HG03175 (cell line): ENCODE measurements at regions not wholly inside any gene's neighbourhood (a gene's known extent, or its start where the extent isn't known, plus 50 kb on each side); places are given as distances from the start of the nearest gene placed in this dataset.
"Not testable (repeated sequence)": the region's sequence is repeated elsewhere in the genome, so short reads cannot be mapped to it uniquely, and the experiment has no call there.

Experiments used
- ATAC-seq: cut with Tn5 transposase; IDR thresholded peaks from one replicate; pipeline ENCODE4 v1.9.1; 2021; ENCODE audit warnings: mild to moderate bottlenecking, moderate library complexity; ENCODE audit not compliant: unreplicated experiment

DNA sequence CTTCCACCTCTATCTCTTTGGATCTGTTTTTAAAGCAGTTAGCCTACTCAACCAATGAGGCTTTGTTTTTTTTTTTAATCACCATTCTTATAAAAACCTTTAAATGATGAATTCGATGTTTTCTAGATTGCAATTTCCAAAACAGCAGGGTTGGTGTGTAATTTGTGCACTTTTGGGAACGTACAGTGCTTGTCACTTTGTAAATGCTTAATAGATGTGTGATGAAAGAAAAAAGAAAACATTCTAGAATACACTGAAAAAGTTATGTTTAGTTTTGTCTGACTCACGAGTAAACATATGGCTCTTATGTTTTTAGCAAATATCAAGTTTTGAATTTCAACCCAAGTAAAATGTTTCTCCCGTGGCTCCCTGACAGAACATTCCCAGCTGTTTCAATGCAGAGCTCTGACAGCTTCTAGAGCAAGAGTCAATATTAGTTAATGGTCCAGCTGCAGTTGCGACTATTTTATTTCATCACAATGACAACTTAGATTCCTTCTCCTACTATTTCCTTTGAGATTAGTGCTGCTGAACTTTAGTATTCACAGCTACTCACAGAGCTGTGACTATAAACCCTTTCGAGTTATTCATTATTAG lies 362.5 kb upstream of the ADAMTS5 start:
- no peak for ATAC-seq

- no peak for ATAC-seq
These were observed 359.4 kb upstream of the ADAMTS5 start for GRCh38 chr21:27326301-27326700.

DNA sequence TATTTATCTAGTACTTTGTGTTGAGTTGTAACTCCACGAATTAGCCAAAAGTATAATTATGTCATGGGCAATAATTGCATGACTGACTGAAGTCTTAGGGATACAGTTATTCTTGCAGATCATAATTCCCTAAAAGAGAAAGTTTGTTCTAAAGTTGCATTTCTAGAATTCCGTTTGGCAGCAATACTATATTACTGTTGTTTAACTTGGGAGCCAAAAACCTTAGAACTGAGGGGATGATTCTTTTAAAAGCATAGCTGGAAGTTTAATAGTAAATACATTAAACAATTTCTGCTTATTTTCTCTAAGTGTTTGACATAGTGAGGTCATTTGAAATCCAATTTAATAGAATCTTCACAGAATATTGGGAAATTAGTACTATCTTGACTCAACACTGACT lies 356.4 kb upstream of the ADAMTS5 start:
- no peak for ATAC-seq

- no peak for ATAC-seq
These were observed 354.9 kb upstream of the ADAMTS5 start for GRCh38 chr21:27321791-27322190.

- ATAC-seq = no peak
These were observed 354.0 kb upstream of the ADAMTS5 start for GRCh38 chr21:27320868-27321267.

DNA sequence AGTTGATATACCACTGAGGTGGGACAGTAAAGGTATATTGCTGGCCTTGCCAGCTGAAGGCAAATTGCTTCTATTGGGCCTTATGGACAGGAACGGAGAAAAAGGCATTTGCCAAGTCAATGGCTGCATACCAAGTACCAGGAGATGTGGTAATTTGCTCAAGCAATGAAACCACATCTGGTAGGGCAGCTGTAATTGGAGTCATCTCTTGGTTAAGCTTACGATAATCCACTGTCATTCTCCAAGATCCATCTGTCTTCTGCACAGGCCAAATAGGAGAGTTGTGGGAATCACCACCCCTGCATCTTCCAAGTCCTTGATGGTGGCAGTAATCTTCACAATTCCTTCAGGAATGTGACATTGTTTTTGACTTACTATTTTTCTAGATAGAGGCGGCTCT lies 350.7 kb upstream of the ADAMTS5 start:
- not testable (repeated sequence) for ATAC-seq

DNA sequence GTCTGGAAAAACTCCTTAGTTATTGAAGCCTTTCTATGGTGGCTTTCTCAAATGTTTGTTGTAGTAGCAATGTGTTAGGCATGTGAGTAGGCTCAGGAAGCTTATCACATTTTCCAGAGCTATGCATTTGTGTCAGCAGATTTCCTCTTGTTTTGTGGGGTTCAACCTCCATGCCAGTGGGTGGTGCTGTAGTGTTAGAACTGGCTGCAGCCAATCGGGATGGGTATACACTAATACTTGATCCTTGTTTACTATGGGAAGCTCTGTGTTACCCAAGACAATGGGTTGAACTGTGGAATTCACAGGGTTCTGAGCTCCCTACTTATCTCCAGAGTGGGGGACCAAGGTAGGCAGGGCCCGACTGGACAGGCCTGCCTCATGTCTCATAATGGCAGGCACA lies 348.5 kb upstream of the ADAMTS5 start:
- ATAC-seq = no peak

DNA sequence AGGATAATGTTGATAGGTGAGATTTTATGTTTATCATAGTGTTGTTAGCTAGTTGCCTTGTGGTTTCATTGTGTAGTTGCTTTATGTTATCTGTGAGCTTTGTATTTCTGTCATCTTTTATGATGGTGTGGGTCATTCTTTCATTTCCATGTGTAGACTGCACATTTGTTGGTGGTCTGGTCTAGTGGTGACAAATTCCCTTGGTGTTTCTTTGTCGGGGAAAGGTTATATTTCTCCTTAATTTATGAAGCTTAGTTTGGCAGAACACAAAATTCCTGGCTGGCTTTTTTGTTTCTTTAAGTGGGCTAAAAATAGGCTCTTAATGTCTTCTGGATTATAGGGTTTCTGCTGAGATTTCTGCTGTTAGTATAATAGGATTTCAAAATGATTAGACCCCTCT lies 347.2 kb upstream of the ADAMTS5 start:
- ATAC-seq = no peak

GRCh38 chr21:27306791-27307775 lies 340.2 kb upstream of the ADAMTS5 start:
- ATAC-seq = no peak

GRCh38 chr21:27306206-27306605 lies 339.3 kb upstream of the ADAMTS5 start:
- no peak for ATAC-seq

- no peak for ATAC-seq
These were observed 334.3 kb upstream of the ADAMTS5 start for GRCh38 chr21:27301220-27301619.

- ATAC-seq = no peak
These were observed 333.9 kb upstream of the ADAMTS5 start for GRCh38 chr21:27300770-27301169.

DNA sequence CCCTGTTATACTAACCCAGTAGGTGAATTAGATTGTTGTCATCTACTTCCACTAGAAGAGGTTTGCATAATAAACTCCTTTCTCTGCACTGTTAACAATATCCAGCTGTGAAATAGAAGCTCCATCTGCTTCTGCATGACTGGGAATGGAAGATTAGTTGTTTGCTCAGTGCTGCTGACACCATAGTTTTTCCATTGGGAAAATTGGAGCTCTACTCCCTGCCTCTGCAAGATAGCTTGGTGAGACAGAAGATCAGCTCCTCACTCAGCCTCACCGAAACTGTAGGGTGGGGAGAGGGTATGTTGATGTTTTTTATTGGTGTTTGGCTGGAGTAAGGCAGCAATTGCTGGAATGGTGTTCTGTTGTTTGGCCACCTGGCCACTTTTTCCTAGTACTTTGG lies 331.6 kb upstream of the ADAMTS5 start:
- no peak for ATAC-seq

DNA sequence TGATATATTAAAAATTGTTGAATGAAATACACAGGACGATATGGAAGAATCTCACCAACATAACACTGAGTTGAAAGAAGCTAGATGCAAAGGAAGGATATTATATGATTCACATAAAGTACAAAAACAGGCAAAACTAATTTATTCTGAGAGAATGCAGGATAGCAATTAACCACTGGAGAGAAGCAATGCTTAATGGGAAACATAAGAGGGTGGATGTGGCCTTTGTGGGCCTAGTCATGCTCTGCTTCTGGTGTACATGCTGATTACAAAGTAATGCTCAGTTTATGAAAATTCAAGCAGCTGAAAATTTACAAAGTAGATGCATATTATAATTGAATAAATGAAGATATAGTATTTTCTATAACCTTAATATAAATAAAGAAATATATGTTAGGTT lies 326.4 kb upstream of the ADAMTS5 start:
- ATAC-seq = no peak

DNA sequence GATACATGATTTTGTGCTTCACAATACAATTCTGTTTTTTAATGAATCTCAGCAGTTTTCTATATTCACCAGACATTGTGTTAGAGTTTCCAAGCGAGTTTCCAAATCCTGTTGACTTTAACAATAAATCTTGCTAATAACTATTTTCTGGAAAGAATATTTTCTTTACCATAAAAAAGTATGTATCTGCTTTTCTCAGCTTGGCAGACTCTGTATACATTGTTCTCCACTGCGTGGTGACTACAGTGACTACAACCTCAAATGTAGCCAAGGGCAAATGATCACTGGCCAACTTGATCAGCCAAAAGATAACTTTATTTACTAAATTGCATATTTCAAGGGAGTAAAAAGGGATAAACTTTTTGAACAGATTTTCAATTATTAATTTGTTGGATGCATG lies 325.9 kb upstream of the ADAMTS5 start:
- ATAC-seq = no peak

DNA sequence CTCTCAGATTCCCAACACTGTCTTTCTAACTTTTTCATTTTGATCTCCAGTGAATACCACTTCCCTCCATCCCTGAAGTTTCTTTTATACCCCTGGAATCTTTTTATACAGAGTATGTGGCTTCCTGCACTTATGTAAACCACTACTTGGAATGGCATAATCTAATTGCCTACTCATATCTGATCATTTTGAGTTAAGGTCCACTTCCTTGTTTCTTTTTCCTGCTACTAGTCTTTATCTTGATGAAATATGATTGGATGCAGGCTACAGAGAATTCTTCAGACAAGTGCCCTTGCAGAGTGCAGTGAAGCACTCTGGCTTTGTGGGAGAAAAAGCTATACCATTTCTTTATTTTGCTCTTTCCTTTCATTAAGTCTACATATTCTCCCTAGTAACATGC lies 325.3 kb upstream of the ADAMTS5 start:
- ATAC-seq = no peak

DNA sequence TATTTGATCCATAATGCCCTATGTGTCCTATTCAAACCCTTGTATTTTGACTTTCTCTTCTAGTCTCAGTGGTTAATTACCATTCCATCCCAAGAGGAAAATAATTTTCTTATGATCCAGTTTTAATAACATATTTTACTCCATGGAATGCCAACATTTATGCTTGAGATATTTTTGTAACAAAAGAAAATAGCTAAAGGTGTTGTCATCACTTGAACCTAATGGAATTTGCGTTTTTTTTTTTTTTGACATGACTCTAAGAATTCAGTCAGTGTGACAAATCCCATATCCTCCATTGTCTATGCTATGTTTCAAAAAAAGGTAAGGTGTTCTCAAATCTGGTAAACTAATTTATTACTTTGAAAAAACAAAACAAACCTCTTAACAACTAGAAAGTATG lies 324.1 kb upstream of the ADAMTS5 start:
- ATAC-seq = no peak

- no peak for ATAC-seq
These were observed 323.1 kb upstream of the ADAMTS5 start for GRCh38 chr21:27290028-27290427.

- no peak for ATAC-seq
These were observed 319.9 kb upstream of the ADAMTS5 start for GRCh38 chr21:27286760-27287159.

- no peak for ATAC-seq
These were observed 310.2 kb upstream of the ADAMTS5 start for GRCh38 chr21:27277110-27277509.

DNA sequence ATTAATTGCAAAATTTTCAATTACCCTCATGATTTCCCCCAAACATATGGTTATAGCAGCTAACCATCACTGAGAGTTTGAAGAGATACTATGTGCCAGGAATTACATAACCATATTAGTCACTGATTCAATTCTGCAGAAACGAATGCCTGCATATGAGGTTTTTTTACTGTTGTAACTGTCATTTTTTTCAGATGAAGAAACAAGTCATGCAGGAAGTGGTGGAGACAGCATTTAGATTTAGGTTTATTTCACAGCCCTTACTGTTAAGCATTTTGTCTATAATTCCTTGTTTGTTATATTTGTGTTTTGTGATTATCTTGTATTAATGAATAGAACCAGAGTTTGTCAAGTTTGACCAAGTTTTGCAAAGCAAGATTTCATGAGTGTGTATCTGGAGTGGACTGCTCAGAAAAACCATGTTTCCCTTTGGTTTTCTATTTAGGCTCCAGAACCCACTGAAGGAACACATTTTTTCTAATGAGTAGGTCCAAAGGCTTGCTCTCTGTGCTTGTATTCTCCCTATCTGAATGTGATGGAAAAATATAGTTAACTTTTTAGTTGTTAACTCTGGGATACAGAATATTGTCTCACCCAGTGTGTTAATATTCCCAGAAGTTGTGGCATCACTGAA lies 308.5 kb upstream of the ADAMTS5 start:
- no peak for ATAC-seq

GRCh38 chr21:27269644-27270043 lies 302.8 kb upstream of the ADAMTS5 start:
- ATAC-seq = no peak
